ENCODE measurements at regions not wholly inside any gene's neighbourhood (a gene's known extent, or its start where the extent isn't known, plus 50 kb on each side); places are given as distances from the start of the nearest gene placed in this dataset.
"Not testable (repeated sequence)": the region's sequence is repeated elsewhere in the genome, so short reads cannot be mapped to it uniquely, and the experiment has no call there.

GRCh38 chr13:50634339-50634738 is 209.2 kb downstream of the DLEU7 start:
- H3K27ac ChIP-seq, result no peak overlapping the region
- no peak for DNase-seq (ENCODE audit: low read depth, low spot score)

GRCh38 chr13:50635504-50635903 is 208.0 kb downstream of the DLEU7 start:
- DNase-seq (ENCODE audit: low read depth, low spot score), result no peak
- H3K27ac ChIP-seq, result no peak overlapping the region

GRCh38 chr13:50636007-50636704 is 207.3 kb downstream of the DLEU7 start:
- no peak overlapping the region for H3K27ac ChIP-seq
- no peak for DNase-seq (ENCODE audit: low read depth, low spot score)

- H3K27ac ChIP-seq, result no peak overlapping the region
- no peak for DNase-seq (ENCODE audit: low read depth, low spot score)
Observed at GRCh38 chr13:50643060-50643459, 200.4 kb downstream of the DLEU7 start.

GRCh38 chr13:50644081-50644871 is 199.2 kb downstream of the DLEU7 start:
- H3K27ac ChIP-seq, result peak overlapping the region; percentile 79

GRCh38 chr13:50645092-50645491 is 198.4 kb downstream of the DLEU7 start:
- DNase-seq (ENCODE audit: low read depth, low spot score), result no peak
- peak overlapping the region; percentile 79 for H3K27ac ChIP-seq

More at GRCh38 chr13:50644081-50644871, 199.2 kb downstream of the DLEU7 start:
- peak; percentile 89 for DNase-seq (ENCODE audit: low read depth, low spot score)

GRCh38 chr13:50646070-50646469 is 197.4 kb downstream of the DLEU7 start:
- DNase-seq (ENCODE audit: low read depth, low spot score), result no peak
- H3K27ac ChIP-seq, result no peak overlapping the region

GRCh38 chr13:50649211-50649610 is 194.3 kb downstream of the DLEU7 start:
- no peak for DNase-seq (ENCODE audit: low read depth, low spot score)
- H3K27ac ChIP-seq, result no peak overlapping the region

- DNase-seq (ENCODE audit: low read depth, low spot score), result no peak
- no peak overlapping the region for H3K27ac ChIP-seq
Observed at GRCh38 chr13:50650592-50651504, 192.6 kb downstream of the DLEU7 start.

- no peak for DNase-seq (ENCODE audit: low read depth, low spot score)
- H3K27ac ChIP-seq, result no peak overlapping the region
Observed at GRCh38 chr13:50651922-50652321, 191.6 kb downstream of the DLEU7 start.

GRCh38 chr13:50654331-50654730 is 189.2 kb downstream of the DLEU7 start:
- no peak for DNase-seq (ENCODE audit: low read depth, low spot score)
- no peak overlapping the region for H3K27ac ChIP-seq

GRCh38 chr13:50661881-50662280 is 181.6 kb downstream of the DLEU7 start:
- not testable (repeated sequence) for H3K27ac ChIP-seq; DNase-seq (ENCODE audit: low read depth, low spot score)

GRCh38 chr13:50664951-50665350 is 178.5 kb downstream of the DLEU7 start:
- DNase-seq (ENCODE audit: low read depth, low spot score), result no peak
- no peak overlapping the region for H3K27ac ChIP-seq

GRCh38 chr13:50668049-50668448 is 175.4 kb downstream of the DLEU7 start:
- no peak for DNase-seq (ENCODE audit: low read depth, low spot score)
- no peak overlapping the region for H3K27ac ChIP-seq

GRCh38 chr13:50668691-50669271 is 174.7 kb downstream of the DLEU7 start:
- DNase-seq (ENCODE audit: low read depth, low spot score), result no peak
- H3K27ac ChIP-seq, result no peak overlapping the region

- DNase-seq (ENCODE audit: low read depth, low spot score), result no peak
- no peak overlapping the region for H3K27ac ChIP-seq
Observed at GRCh38 chr13:50670272-50670671, 173.2 kb downstream of the DLEU7 start.

GRCh38 chr13:50670847-50671496 is 172.5 kb downstream of the DLEU7 start:
- no peak for DNase-seq (ENCODE audit: low read depth, low spot score)
- H3K27ac ChIP-seq, result no peak overlapping the region

- DNase-seq (ENCODE audit: low read depth, low spot score), result no peak
- H3K27ac ChIP-seq, result no peak overlapping the region
Observed at GRCh38 chr13:50671497-50671850, 172.0 kb downstream of the DLEU7 start.

- no peak for DNase-seq (ENCODE audit: low read depth, low spot score)
- no peak overlapping the region for H3K27ac ChIP-seq
Observed at GRCh38 chr13:50672025-50672424, 171.5 kb downstream of the DLEU7 start.

- DNase-seq (ENCODE audit: low read depth, low spot score), result no peak
- no peak overlapping the region for H3K27ac ChIP-seq
Observed at GRCh38 chr13:50675651-50676050, 167.8 kb downstream of the DLEU7 start.

All from epithelial cell of prostate (primary cell).